Neural crest cell (in vitro differentiated cells): ENCODE measurements at regions not wholly inside any gene's neighbourhood (a gene's known extent, or its start where the extent isn't known, plus 50 kb on each side); places are given as distances from the start of the nearest gene placed in this dataset.

ENCODE experiments used
- DNase-seq: peaks from one replicate; pipeline ENCODE4 v3.0.0; 2021; ENCODE audit warnings: low read depth, mixed read lengths, low spot score
- H3K27ac Mint-ChIP-seq: one replicate; pipeline ENCODE4 v1.8.0; 2021; ENCODE audit warnings: mild to moderate bottlenecking, mixed read lengths; ENCODE audit not compliant: unreplicated experiment
- H3K27me3 Mint-ChIP-seq: 2 replicates; pipeline ENCODE4 v1.8.0; 2021; ENCODE audit warnings: low read depth, mild to moderate bottlenecking, mixed read lengths
- H3K36me3 Mint-ChIP-seq: 2 replicates; pipeline ENCODE4 v1.8.0; 2021; ENCODE audit warnings: low read depth, mild to moderate bottlenecking, mixed read lengths
- H3K4me1 Mint-ChIP-seq: 2 replicates; pipeline ENCODE4 v1.8.0; 2021; ENCODE audit warnings: mixed read lengths
- H3K4me3 Mint-ChIP-seq: one replicate; pipeline ENCODE4 v1.8.0; 2021; ENCODE audit warnings: mild to moderate bottlenecking, mixed read lengths
- H3K9me3 Mint-ChIP-seq: 2 replicates; pipeline ENCODE4 v1.8.0; 2021; ENCODE audit warnings: mixed read lengths
- TF ChIP-seq, protein P1 (sequence below): fragments of 200-600 bp; sonication (generic); conservative IDR thresholded peaks from 2 replicates; pipeline ENCODE4 v1.5.0; 2021; ENCODE audit warnings: antibody characterized with exemption, mild to moderate bottlenecking

DNA sequence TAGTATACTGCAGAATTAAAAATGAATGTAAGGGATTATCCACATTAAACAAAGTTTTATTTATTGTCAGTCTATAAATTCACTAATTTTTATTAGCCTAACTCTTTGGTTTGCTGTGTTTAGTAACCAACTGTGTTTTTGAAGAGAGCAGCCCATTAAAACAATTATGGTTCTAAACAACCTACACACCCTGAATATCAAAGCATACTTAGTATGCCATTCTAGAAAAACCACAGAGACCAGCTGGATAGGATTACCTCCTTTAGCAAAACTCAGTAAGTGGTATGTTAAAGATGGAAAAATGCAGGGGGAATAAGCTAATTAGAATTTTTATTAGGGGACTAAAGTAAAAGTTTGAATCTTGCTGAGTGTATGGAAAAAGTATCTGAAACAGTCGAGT lies 1981.7 kb upstream of the NUDT12 start:
- H3K9me3 Mint-ChIP-seq, result peaks cover 2% of the 10 kb centered on the region
- no peak overlapping the region for H3K4me3 Mint-ChIP-seq
- no peak overlapping the region for H3K27ac Mint-ChIP-seq
- no peak for DNase-seq
- TF ChIP-seq, protein P1, sequence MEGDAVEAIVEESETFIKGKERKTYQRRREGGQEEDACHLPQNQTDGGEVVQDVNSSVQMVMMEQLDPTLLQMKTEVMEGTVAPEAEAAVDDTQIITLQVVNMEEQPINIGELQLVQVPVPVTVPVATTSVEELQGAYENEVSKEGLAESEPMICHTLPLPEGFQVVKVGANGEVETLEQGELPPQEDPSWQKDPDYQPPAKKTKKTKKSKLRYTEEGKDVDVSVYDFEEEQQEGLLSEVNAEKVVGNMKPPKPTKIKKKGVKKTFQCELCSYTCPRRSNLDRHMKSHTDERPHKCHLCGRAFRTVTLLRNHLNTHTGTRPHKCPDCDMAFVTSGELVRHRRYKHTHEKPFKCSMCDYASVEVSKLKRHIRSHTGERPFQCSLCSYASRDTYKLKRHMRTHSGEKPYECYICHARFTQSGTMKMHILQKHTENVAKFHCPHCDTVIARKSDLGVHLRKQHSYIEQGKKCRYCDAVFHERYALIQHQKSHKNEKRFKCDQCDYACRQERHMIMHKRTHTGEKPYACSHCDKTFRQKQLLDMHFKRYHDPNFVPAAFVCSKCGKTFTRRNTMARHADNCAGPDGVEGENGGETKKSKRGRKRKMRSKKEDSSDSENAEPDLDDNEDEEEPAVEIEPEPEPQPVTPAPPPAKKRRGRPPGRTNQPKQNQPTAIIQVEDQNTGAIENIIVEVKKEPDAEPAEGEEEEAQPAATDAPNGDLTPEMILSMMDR, result no peak
- no peaks in the 10 kb centered on the region for H3K4me1 Mint-ChIP-seq
- no peaks in the 10 kb centered on the region for H3K27me3 Mint-ChIP-seq
- no peaks in the 10 kb centered on the region for H3K36me3 Mint-ChIP-seq

GRCh38 chr5:105536675-105537074 lies 1974.1 kb upstream of the NUDT12 start:
- no peaks in the 10 kb centered on the region for H3K27me3 Mint-ChIP-seq
- H3K9me3 Mint-ChIP-seq, result no peaks in the 10 kb centered on the region
- no peak overlapping the region for H3K27ac Mint-ChIP-seq
- no peaks in the 10 kb centered on the region for H3K36me3 Mint-ChIP-seq
- no peak overlapping the region for H3K4me3 Mint-ChIP-seq
- no peak for DNase-seq
- H3K4me1 Mint-ChIP-seq, result no peaks in the 10 kb centered on the region
- TF ChIP-seq, protein P1, result no peak

DNA sequence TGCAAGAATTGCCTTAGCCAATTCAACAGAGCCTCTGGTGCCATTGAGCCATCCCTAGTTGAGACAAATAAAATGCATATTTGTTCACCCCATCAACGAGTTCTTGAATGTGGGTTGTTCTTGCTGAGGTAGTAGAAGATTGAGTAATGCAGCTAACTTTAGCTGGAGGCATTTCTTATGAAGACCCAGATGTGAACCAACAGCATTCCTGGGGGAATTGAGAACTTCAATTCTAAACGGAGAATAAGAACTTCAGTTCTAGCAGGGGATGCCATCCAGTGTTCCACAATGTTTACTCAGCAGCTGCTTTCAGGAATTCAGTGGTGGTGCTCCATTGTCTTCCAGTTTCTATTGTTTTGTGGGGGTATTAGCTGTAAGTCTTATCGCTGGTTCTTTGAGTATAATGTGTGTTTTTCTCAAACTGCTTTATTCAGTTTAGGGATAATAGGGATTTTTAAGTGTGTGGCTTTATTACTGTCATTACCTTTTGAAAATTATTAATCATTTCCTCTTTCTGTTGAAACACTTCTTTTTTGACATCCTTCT lies 1968.2 kb upstream of the NUDT12 start:
- DNase-seq, result no peak
- Mint-ChIP-seq H3K36me3 (no peaks in the 10 kb centered on the region), H3K9me3 (peaks cover 10% of the 10 kb centered on the region), H3K4me3 (no peak overlapping the region), H3K27me3 (no peaks in the 10 kb centered on the region), H3K4me1 (no peaks in the 10 kb centered on the region), H3K27ac (no peak overlapping the region)
- TF ChIP-seq, protein P1, result no peak

- peaks cover 10% of the 10 kb centered on the region for H3K9me3 Mint-ChIP-seq
- no peaks in the 10 kb centered on the region for H3K27me3 Mint-ChIP-seq
- TF ChIP-seq, protein P1, result no peak
- no peak overlapping the region for H3K4me3 Mint-ChIP-seq
- H3K4me1 Mint-ChIP-seq, result no peaks in the 10 kb centered on the region
- H3K36me3 Mint-ChIP-seq, result no peaks in the 10 kb centered on the region
- peak overlapping the region; percentile 62 for H3K27ac Mint-ChIP-seq
- no peak for DNase-seq
These were observed 1967.3 kb upstream of the NUDT12 start for GRCh38 chr5:105529851-105530250.

DNA sequence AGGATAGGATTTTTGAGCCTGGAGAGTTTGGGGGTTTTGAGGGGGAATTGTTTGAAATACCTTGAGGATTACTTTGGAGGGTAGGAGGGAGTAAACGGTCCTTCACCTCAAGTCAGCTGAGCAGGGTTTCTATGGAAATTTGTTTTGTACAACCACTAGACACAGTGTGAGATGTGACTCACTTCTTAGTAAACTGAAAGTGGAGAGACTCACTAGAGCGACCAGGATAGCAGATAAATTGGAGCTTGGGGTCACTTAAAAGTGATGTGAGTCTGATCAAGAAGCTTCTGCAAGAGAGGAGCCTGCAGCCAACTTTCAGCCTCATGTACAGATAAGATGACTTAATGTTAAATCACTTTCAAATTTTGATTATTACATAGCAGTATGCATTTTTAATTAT lies 1945.9 kb upstream of the NUDT12 start:
- H3K27me3 Mint-ChIP-seq, result no peaks in the 10 kb centered on the region

More for the DNA sequence above, 1945.9 kb upstream of the NUDT12 start:
- Mint-ChIP-seq H3K4me1 (peaks cover 7% of the 10 kb centered on the region), H3K4me3 (no peak overlapping the region), H3K36me3 (no peaks in the 10 kb centered on the region), H3K9me3 (no peaks in the 10 kb centered on the region), H3K27ac (no peak overlapping the region)
- TF ChIP-seq, protein P1, result no peak
- DNase-seq, result no peak
